ENCODE measurements at regions not wholly inside any gene's neighbourhood (a gene's known extent, or its start where the extent isn't known, plus 50 kb on each side); places are given as distances from the start of the nearest gene placed in this dataset.

DNA sequence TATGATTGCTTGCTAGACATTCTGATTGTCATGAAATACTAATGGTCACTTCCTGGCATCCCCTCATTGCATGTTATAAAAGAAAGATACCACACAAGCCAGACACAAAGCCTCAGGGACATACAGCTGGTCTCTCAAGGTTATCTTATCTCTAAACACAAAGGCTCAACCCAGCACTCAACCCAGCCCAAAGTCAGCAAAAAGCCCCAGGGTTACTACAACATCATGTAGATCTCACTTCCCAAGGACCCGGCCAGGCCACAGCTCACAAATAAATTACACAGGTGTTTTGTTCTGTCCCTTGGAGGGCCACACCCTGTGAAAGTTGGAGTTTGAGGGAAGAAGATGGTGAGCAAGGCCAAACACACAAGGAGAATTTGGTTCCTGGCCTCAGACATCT is 109.7 kb upstream of the BARHL2 start:
- TF ChIP-seq EZH2 (IDR thresholded peaks at IDR 0.05) (no peak), POLR2AphosphoS5 (IDR thresholded peaks at IDR 0.05; ENCODE audit: borderline replicate concordance, low read depth, low read length) (no peak), FOXP2 (optimal IDR thresholded peaks at IDR 0.05; ENCODE audit: control extremely low read depth, extremely low read length, insufficient read depth) (no peak)
